SW 1271 (cell line): ENCODE measurements at regions not wholly inside any gene's neighbourhood (a gene's known extent, or its start where the extent isn't known, plus 50 kb on each side); places are given as distances from the start of the nearest gene placed in this dataset.
"Not testable (repeated sequence)": the region's sequence is repeated elsewhere in the genome, so short reads cannot be mapped to it uniquely, and the experiment has no call there.

Experiments
- DNase-seq, 2 experiments: peaks; one replicate each; lab custom pipeline; 2025; lab: John Stamatoyannopoulos, UW

DNA sequence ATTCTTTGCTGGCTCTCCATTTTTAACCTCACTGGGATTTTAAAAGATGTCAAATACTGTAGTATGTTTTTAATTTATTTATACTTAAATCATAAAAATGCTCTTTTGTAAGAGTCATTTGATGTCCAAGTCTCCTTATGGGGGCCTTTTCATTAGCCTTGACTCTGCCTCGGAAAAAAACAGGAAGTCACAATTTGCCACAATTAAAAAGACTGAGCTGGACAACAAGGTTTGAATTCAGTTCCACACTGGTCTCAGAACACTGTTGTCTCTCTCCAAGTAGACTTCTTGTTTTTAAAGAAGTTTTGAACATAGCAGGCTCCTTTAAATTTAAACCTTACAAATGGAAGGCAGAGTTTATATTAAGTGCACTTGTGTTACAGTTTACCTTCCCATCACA lies 444.2 kb downstream of the ACTL7B start:
- no peak for DNase-seq

DNA sequence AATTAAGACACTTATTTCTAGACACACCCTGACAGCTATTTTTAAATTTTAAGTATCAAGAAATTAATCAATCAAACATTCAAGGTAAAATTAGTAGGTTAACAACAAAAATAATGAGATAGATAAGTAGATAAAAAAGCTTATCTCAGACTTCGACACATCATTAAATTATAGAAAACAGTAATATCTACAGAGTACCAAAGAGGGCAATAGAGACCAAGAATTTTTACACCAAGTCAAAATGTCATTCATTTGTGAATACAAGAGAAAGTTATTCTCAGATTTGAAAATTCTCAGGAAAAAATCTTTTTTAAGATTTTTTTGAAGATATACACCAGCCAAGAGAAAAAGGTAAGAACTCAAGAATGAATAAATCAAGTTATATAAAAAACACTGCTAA lies 445.6 kb downstream of the ACTL7B start:
- no peak for DNase-seq

DNA sequence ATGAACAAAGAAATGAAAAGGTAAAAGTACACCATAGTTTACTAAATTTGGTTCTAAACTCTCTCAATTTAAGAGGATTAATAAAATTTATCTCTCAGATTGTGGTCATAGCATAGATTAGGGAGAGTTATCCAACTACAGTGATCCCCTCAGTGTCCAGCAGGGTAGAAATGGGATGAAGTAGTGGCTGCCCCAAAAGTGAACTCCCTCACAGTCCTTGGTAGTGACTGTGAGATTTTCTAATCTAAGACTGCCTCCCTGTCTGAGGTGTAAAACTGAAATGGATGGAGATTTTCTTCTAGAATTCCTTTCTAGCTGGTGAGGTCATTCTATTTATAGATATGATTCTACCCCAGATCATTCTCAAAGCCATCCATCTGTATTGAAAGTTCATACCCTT lies 455.5 kb downstream of the ACTL7B start:
- no peak for DNase-seq

DNA sequence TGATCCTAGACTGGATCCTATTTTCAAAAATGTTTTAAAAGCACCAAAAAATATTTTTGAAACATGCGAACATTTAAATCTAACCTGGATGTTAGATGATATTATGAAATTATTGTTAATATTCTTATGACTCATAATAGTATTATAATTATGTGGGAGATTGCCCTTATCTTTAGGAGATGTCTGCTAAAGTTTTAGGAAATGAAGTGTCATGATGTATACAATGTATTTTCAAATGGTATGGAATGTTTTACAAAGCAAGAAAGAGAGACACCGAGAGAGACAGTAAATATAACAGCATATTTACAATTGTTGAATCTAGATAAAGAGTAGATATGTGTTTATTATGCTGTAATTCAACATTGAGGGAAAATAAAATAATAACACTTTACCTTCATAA lies 455.9 kb downstream of the ACTL7B start:
- no peak for DNase-seq

DNA sequence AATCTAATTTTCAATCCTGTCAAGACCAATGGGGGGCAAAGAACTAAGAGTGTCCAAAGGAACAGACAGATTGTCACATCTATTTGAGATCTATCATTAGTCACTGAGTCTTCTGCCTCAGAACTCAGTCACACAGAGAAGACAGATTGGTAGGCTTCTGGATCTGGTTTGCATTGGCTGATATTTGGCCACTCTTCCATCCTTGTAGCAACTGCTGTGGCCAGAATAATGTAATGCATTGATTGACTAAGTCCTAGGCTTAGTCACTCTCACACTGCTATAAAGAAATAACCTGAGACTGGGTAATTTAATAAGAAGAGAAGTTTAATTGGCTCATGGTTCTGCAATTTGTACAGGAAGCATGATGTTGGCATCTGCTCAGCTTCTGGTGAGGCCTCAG lies 458.5 kb downstream of the ACTL7B start:
- DNase-seq: no peak

DNA sequence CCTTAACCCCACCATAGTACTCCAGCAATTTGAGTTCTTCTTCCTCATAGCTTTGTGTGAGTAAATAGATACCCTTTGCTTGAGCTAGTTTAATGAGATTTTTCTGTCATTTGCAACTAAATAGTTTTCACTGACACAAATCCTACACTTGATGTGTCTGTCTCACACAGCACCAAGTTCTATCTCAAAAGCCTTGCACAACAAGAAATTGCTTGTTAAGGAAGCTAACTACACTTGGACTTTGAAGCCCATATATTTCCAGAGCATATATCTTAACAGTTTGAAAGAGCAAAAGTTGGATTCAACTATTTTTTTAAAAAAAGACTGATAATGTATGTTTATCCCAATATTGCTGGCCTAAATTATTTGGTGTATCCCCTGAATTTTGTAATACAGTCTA lies 459.2 kb downstream of the ACTL7B start:
- DNase-seq: no peak

DNA sequence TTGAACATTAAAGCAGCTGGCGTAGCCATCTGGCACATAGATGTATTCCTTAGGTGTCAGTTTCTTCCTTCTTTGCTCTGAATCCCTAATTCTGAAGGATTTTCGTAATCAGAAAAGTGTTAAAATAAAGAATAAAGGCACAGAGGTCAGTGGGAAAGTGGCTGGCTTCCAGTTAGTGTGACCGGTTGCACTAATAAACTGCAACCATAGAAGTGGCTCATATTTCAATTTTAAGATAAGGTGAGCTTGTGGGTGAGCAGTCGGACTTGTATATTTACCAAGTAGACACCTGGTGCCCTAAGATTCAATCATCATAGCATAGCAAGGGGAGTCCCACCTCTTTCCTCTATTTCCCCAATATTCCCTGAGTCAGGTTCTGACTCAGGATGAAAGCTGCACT lies 459.6 kb downstream of the ACTL7B start:
- no peak for DNase-seq

DNA sequence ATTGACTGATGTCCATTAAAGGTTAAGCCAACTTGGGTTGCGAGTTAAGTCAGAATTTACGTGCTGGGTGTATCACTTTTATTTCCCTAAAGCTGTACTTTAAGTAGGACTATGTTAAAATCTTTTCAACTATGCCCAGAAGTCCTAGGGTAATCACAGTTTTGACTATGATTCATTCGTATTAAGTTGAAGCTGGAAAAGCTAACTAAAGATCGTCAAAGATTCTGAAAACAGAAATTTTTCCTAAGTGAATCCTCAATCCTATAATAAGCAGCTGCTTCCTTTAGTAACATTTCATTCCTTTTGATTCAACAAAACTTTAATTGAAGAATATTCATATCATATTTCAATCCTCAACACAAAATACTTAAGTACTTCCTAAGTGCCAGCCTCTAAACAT lies 460.4 kb downstream of the ACTL7B start:
- DNase-seq: no peak

DNA sequence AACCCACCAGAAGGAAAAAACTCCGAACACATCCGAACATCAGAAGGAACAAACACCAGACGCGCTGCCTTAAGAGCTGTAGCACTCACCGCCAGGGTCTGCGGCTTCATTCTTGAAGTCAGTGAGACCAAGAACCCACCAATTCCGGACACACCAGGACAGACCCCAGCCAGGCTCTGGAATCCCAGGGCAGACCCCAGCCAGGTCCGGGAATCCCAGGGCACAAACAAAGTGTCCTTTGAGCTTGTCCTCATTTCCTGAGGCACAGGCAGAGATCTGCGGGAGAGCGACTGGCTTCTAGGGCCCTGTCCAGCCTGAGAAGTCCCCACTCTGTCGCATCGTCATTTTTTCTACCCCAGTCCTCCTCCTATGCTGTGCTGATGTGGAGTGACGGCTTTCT lies 461.1 kb downstream of the ACTL7B start:
- no peak for DNase-seq

DNA sequence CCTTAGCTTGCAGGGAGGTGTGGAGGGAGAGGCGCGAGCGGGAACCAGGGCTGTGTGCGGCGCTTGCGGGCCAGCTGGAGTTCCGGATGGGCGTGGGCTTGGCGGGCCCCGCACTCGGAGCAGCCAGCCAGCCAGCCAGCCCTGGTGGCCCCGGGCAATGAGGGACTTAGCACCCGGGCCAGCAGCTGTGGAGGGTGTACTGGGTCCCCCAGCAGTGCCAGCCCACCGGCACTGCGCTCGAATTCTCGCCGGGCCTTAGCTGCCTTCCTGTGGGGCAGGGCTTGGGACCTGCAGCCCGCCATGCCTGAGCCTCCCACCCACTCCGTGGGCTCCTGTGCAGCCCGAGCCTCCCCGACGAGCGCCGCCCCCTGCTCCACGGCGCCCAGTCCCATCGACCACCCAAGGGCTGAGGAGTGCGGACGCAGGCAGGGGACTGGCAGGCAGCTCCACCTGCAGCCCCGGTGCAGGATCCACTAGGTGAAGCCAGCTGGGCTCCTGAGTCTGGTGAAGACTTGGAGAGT lies 462.2 kb downstream of the ACTL7B start:
- DNase-seq: not testable (repeated sequence)

DNA sequence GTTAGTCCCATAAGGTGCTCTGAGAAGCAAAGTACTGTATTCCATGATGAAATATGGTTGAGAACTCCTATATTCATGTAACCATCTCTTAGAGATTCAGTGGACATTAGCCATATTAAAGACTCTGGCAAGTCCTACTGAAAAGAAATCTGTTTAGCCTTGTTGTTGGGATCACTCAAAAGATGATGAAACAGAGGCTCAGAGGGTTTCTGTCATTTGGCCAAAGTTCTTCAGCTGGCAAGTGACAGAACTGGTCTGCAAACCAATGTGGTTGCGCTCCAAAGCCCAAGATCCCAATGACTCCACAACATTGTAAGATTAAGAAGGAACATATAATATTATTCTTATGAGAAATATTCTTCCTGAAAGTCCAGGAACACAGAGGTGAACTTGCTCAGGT lies 462.9 kb downstream of the ACTL7B start:
- DNase-seq: no peak

DNA sequence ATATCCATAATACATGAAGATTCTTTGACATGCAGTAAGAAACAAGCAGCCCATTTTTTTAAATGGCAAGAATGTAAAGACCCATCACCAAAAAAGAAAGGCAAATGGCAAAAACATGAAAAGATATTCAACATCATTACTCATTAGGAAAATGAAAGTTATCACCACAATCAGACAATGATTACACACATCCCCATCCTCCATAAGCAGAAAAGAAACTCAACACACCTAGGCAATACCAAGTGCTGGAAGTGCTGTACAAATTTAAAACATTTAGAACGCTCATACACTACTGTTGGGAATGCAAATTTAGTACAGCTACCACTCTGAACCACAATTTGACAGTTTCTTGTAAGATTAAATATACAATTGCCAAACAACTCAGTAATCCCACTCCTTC lies 466.7 kb downstream of the ACTL7B start:
- no peak for DNase-seq

DNA sequence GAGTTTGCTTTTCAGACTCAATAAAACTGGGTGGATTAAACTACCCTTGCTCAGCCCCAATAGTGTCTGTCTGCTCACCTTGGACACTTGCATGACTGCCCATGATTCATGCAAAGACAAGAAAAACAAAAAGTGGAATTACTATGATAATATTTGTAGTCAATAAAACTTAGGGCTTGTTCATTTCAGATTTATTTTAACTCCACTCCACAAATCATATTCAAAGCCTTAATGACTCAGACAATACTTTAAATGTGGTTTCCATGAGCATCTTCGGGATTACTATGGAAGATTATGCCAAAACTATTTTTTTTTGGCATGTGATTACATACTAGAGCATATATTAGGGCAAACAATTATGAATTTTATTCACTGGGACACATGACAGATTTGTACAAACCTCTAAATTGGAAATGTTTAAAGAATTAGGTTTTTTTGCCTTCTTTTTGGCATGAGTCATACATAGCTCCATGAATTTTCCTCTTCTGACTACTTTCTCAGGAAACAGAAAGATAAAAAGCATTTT lies 468.9 kb downstream of the ACTL7B start:
- no peak for DNase-seq

DNA sequence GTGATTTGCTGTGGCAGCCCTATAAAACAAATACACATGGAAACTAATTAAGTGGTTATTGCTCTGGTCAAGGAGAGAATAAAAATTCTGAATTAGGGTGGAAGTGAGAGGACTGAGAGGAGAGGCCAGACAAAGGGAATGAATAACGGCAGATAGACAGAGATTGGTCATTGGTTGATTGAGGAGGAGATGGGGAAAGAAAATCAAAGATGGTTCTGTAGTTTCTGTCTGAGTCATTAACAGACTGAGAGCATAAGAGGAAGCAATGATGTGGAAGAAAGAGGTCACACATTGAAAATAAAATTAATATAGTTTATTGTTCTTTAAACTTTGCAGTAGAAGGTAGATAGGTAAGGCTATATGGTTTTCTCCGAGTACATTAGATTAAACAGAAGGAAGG lies 469.8 kb downstream of the ACTL7B start:
- DNase-seq: no peak

DNA sequence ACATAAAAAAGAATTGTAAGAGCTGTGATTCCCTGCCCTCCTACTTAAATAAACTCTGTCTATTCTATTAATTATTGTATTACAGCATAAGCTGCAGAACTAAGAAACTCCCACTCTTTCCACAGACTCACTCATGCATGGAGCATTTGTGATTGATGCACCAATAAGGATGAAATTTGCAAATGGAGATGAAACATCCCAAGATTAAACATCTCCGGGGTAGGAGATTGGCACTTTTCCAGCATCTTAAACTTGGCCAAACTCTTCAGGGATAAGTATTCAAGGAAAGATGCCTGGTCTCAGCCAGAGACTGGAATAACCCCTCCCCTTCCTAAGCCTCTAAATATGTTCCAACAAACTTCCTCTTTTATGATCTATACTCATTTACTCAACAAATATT lies 472.0 kb downstream of the ACTL7B start:
- DNase-seq: no peak

DNA sequence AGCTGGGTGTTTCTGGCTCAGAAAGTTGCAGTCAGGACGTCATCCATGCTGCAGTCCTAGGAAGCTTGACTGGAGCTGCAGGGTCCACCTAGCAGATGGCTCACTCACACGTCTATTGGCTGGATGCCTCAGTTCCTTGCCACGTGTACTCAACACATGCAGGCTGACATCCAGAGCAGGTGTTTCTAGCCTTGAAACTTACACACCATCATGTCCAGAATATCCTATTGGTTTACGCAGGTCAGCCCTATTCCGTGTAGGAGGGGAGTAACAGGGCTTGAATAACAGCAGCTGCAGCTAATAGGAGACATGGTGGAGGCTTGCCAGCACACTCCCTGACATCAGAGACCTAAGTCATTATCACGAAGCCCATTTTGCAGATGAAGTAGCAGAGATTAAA lies 473.5 kb downstream of the ACTL7B start:
- no peak for DNase-seq

DNA sequence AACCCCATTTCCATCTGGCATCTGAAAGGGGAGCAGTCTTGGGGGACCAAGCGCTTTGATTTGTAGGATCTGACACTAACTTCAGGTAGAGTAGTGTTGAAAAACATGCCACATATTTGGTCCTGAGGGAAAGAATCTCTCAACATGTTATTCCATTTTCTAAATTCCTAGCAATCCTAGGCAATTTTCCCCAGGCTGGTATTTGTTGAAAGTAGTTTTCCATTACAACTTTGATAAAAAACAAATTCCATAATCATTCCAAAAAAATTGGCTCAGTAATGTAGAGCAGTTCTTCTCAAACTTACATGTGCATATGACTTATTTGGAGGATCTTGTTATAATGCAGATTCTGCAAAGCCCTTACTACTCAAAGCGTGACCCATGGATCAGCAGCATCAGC lies 477.9 kb downstream of the ACTL7B start:
- no peak for DNase-seq

DNA sequence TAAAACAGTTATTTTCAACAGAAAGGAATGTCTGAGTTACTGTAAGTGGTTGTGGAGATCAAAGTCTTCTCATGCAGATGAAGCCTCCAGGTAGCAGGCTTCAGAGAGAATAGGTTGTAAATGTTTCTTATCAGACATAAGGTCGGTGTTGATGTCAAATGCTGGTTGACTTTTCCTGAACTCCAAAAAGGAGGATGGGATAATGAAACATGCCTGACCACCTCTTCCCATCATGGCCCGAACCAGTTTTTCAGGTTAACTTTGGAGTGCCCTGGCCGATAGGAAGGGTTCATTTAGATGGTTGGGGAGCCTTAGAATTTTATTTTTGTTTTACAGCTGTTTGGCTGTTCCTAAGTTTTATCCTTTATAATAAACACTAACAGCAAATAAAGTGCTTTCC lies 478.4 kb downstream of the ACTL7B start:
- no peak for DNase-seq

DNA sequence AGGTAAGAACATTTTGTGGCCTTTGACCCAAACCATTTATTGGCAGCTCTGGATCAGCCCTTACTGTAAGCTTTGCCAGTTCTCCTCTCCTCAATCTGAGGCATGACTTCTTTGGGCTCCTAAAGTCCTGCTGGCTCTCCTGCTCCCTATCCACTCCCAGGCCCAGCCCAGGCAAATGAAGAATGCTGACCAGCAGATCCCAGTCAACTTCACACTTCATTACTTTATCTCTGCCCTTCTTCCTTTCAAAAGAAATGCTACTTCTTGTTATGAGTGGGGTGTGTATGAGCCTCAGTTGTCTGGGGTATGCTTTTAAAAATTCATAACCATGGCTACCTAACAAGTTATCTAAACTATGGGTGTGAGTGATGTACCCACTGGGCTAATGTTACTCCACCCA lies 479.6 kb downstream of the ACTL7B start:
- DNase-seq: no peak

DNA sequence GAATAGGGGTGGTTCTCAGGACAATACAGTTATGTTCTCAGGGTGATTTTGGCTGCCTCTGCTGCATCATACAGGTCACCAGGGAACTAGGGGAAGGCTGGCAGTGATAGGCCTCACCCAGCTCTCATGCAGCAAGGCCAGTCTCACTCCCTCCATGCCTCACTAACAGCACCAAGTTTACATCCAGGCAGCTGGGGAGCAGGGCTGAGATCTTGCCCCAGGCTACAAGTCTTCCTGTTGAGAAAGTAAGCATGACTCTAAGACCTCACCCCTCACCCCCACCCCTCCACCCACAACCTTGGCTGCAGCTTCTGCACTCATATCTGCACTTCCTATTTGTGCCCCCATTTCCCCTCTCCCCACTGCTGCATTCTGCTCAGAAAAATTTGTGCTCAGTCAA lies 481.2 kb downstream of the ACTL7B start:
- no peak for DNase-seq

DNA sequence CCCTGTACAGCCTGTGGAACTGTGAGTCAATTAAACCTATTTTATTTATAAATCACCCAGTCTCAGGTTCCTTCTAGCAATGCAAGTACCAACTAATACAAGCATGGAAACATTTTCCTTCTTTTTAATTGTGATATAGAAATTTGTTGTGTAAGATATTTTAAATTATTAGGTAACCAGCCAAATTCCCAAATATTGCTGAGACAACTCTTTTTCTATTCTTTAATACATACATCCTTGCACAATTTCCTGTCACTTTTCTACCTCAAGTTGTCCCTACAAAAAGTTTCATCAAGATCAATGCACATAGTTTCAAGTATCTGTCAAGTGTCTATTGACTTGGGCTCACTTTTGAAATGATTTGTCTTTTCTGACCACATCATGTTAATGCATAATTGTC lies 488.6 kb downstream of the ACTL7B start:
- DNase-seq: no peak

DNA sequence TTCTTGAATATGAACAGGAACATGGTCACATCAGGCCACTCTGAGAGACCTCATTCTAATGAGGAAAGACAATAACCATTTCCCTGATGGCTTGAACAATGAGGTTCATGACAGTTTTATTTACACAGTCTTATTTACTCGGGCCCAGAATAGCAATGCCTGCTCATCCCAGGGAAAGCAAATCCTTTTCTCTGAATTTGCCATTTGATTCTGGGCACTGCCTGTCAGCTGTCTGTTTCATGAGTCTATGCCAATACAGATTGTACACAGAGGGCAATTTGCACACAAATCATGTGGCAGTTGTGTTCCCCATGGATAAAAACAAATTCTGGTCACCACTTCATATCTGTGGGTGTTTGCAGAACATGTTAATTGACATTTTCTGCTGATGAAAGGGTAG lies 492.5 kb downstream of the ACTL7B start:
- DNase-seq: no peak

DNA sequence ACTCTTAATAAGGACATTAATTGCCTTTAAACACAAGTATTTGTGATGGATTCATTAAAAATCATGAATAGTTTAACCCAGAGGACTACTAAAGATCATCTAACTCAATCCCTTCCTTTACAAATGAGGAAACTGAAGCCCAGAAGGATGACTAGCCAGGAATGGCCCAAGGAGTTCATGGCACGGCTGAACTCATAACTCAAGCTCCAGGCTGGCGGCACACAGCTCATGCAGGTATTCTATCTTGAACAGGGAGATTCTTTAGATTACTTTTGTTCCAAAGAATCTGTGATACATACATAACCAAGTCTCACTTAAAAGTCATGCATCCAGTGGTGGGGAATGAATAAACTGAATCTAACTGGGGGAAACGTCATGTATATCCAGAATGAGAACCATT lies 495.5 kb downstream of the ACTL7B start:
- DNase-seq: no peak

DNA sequence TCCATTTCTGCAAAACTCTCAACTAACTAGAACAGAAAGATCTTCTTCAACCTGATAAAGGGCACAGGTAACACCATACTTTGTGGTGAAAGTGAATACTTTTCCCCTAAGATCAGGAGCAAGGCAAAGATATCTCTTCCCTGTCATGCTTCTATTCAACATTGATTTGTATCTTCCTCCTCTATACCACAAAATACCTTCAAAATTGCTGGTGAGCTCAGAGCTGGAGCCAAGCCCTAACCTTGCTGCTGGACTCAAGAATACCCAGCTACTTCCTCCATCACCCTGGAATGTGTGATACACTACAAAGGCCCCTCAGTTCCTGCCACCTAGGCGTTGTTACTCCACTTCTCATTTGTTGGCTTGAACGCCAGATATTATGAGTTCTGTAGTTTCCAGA lies 499.0 kb downstream of the ACTL7B start:
- no peak for DNase-seq

DNA sequence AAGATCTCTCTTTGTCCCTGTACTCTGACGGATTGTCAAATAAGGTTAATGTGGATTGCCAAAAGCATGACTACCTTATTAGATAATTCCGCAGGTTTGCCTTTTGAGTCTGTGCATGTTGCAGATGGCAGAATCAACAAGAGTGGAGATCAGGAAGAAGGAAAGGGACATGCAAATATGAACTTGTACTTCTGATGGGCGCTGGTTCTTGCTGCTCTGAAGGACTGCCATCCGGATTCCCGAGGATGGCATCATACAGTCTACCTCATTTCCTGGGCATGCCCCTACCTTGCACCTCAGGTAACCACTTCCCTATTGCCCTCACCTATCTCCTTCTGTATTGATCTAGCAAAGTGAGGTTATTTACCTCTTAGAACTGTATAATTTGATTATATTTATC lies 504.2 kb downstream of the ACTL7B start:
- no peak for DNase-seq
